GM12872 (cell line): ENCODE measurements at regions not wholly inside any gene's neighbourhood (a gene's known extent, or its start where the extent isn't known, plus 50 kb on each side); places are given as distances from the start of the nearest gene placed in this dataset.

ENCODE experiments used
- TF ChIP-seq, protein P1 (sequence below): IDR thresholded peaks from 3 replicates; pipeline ENCODE4 v1.5.1; 2011; ENCODE audit warnings: low read depth, mild to moderate bottlenecking, low read length, moderate library complexity; ENCODE audit not compliant: insufficient read depth

DNA sequence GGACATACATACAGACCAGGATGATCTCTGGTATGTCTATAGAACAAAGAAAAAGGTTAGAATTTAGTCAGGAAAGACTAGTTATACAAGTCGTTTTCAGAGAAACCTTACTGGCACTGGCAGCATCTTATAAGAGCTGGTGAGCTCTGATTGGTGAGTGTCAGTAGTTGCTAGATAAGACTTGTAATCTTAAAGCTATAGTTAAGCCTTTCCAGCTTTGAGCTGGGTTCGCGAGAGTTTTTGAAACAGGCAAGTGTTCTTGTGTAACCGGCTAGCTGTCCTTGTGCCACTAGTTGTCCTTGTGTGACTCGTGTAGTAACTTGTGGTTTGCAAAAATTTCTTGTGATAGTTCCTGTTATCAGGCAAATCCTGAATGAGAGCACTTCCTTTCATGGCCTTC lies 740.9 kb downstream of the GALC start:
- TF ChIP-seq, protein P1, sequence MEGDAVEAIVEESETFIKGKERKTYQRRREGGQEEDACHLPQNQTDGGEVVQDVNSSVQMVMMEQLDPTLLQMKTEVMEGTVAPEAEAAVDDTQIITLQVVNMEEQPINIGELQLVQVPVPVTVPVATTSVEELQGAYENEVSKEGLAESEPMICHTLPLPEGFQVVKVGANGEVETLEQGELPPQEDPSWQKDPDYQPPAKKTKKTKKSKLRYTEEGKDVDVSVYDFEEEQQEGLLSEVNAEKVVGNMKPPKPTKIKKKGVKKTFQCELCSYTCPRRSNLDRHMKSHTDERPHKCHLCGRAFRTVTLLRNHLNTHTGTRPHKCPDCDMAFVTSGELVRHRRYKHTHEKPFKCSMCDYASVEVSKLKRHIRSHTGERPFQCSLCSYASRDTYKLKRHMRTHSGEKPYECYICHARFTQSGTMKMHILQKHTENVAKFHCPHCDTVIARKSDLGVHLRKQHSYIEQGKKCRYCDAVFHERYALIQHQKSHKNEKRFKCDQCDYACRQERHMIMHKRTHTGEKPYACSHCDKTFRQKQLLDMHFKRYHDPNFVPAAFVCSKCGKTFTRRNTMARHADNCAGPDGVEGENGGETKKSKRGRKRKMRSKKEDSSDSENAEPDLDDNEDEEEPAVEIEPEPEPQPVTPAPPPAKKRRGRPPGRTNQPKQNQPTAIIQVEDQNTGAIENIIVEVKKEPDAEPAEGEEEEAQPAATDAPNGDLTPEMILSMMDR = no peak

DNA sequence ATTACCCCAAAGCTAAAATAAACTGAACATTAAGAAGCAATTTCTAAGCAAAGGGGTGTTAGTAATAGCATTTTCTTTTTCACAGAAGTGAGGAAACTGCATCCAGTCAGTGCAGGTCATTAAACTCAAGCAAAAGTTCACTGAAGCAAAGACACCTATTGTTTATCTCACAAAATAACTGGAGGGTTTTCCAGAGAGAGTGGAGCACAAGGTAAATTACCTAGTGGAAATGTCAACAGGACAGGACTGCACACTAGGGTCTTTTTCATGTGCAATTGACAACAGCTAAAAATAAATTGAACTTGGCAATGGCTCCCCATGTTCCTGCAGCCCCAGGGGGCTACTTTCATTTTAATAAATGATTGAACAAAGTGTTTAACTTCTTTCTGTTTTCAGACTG lies 742.0 kb downstream of the GALC start:
- TF ChIP-seq, protein P1 = no peak

DNA sequence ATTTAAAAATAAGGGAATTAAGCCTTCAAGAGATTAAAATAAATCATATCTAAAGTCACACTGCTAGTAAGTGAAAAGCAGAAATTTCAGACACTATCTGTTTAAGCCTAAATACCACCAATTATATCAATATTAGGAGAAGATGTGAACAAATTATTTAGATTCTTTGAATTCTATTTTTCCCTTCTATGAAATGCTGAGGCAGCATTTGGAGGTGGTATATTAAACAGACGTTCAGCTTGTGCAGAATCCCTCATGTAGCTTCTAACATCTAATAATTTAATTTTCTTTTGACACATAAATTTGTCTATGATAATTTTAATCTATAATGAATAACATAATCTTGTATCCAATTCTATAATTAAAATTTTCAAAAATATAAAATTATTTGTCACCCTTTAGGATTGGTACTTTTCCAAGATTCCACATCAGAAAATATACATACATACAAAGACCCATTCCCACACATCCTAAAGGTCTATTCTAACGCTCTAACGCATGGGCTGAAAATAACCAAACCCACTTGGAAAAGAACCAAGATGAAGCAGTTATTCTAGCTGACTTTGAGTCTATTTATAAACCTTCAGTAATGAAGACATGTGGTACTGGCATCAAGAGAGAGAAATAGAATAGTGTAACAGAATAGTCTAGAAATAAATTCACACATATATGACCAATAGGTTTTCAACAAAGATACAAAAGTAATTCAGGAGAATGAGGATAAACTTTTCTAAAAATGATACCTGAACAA lies 751.8 kb downstream of the GALC start:
- TF ChIP-seq, protein P1 = no peak

- TF ChIP-seq, protein P1 = no peak
Measured at GRCh38 chr14:87233806-87234384, 759.1 kb downstream of the GALC start.

DNA sequence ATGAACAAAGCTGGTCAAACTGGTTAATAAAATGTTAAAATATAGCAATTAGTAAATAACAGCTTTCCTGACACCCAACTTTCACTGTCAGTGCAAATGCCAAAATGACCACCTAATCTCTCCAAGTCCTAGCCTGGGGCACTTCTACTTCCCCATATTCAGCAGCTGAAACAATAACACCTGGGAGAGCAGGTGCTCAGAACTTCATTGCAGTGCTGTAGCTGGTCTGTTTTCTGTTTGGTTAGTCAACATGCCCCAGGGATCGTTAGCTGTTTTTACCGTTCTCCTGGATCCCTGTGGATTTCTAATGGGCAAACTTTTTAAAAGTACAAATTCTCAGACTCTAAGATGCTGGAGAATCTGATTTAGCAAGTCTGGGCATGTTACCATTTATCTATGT lies 759.7 kb downstream of the GALC start:
- TF ChIP-seq, protein P1 = no peak

DNA sequence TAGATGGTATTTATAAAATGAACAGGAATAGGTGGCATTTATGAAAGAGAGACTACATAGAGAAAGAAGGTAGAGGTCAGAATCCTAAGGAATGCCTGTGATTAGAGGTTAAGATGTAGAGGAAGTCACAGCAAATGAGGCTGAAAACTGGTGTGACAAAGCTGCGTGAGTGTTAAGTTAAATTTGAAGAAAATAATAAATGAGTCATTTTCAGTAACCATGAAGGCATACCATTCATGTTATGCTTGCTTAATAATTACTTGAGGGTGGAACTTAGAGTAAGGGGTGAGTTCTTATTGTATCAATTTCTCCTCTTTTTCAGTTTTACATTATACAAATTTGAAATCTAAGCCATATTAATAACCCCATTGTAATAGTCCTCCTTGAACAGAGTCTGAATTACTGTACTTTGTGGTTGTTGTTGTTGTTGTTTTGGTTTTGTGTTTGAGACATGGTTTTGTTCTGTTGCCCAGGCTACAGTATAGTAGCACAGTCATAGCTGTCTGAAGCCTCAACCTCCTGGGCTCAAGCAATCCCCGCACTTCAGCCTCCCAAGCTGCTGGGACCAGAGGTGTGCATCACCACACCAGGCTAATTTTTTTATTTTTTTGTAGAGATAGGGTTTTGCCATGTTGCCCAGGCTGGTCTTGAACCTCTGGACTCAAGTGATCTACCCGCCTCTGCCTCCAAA lies 761.5 kb downstream of the GALC start:
- TF ChIP-seq, protein P1 = no peak

DNA sequence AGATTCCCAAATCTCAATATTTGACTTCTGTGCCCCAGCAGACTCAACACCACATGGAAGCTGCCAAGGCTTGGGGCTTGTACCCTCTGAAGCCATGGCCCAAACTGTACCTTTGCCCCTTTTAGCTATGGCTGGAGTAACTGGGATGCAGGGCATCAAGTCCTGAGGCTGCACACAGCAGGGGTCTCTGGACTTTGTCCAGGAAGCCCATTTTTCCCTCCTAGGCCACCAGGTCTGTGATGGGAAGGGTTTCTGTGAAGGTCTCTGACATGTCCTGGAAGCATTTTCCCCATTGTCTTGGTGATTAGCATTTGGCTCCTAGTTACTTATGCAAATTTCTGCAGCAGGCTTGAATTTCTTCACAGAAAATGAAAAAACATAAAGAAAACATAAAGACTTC lies 762.3 kb downstream of the GALC start:
- TF ChIP-seq, protein P1 = no peak
